Inflammatory macrophage (primary cell): ENCODE measurements at regions not wholly inside any gene's neighbourhood (a gene's known extent, or its start where the extent isn't known, plus 50 kb on each side); places are given as distances from the start of the nearest gene placed in this dataset.
A peak's percentile ranks its signal among the peaks of the same experiment; 100 is the strongest.

ENCODE experiments used
- DNase-seq, 2 donors: peaks; one replicate each; pipeline ENCODE4 v3.0.0-alpha.2; 2020 to 2022

DNA sequence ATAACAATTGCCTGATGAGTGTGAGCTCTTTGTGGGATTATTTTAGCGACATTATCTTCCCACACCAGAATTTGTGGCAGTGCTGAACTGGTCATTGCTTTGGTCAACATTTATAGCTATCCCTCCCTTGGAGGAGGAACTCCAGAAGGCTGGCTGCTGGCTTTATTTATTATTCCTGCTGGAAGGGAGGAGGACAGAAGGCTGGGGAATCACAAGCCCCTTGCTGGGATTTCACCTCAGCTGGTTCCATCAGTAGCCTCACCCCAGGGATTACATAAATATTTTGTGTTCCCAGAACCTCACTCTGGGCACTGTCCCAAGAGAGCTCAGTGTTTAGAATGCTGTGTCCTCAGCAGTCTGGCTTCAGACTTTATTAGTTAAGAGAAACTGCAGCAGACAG is 102.8 kb upstream of the C1orf21 start:
- no peak for DNase-seq

GRCh38 chr1:184284900-184285299 is 101.9 kb upstream of the C1orf21 start:
- no peak for DNase-seq

DNA sequence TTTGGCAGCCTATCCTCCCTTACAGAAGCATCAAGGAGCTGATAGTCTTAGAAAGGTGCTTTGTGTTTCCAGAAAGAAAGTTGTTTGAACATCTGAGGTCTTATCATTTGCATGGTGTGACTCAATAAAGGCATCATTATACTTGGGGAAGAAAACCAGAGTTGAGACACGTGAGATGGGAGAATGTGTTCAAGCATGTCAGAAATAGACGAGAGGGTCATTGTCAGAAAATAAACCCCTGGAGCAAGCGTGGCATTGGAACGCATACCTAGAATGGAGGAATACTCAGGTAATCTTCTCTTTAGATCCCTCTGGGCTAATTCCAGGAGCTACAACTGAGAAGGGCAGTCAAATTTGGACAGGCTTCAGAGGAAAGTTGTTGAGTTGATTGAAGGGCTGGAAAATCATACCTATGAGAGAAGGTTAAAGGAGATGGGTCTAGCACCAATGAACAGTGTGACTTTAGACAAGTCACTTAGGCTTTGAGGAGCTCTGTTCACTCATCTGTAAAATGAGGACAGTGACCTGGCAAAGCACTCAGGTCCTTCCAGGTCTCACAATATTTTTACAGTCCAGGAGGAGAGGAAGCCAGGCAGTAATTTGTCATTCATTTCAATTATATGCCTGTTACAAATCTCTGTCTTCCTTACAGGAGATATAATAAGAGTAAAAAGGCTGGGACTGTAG is 101.3 kb upstream of the C1orf21 start:
- no peak for DNase-seq

GRCh38 chr1:184287001-184287400 is 99.8 kb upstream of the C1orf21 start:
- no peak for DNase-seq

GRCh38 chr1:184289825-184290550 is 96.8 kb upstream of the C1orf21 start:
- DNase-seq, result no peak

- DNase-seq, result no peak
These were observed 95.1 kb upstream of the C1orf21 start for GRCh38 chr1:184291701-184292100.

DNA sequence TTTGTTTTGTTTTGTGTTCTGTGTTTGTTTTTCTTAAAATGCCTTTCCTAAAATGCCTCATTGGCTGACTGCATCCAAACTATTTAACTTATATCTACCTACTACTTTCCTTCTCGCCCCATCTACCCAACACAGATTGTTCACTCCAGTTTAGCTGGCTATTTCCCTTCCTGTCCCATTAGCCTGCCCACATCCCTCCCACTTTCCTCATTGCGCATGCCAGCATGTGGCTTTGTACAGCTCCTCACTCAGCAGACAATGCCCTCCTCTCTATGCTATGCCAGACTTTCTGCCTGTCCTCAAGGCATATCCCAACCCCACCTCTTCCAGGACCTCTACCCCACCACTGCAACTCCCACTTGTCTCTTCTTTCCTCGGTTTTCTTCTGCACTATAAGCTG is 94.7 kb upstream of the C1orf21 start:
- peak; percentile 19 to 50 for DNase-seq

DNA sequence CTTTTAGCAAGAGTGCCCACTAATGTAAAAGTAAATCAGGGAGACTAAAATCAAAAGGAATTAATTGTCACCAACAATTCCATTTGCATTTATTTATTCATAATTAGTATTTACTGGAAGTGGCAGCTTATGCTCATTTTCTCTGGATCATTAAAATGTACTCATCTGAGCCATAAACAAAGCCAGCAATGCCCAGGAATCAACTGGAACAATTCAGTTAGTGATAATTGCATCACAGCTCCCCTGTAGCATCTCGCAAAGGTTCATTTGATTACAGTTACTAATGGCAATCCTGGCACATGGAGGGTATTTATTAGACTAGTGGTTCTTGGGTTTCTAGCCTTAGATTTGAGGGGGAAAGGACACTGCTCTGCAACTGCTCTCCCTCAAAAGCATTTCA is 92.7 kb upstream of the C1orf21 start:
- no peak for DNase-seq

DNA sequence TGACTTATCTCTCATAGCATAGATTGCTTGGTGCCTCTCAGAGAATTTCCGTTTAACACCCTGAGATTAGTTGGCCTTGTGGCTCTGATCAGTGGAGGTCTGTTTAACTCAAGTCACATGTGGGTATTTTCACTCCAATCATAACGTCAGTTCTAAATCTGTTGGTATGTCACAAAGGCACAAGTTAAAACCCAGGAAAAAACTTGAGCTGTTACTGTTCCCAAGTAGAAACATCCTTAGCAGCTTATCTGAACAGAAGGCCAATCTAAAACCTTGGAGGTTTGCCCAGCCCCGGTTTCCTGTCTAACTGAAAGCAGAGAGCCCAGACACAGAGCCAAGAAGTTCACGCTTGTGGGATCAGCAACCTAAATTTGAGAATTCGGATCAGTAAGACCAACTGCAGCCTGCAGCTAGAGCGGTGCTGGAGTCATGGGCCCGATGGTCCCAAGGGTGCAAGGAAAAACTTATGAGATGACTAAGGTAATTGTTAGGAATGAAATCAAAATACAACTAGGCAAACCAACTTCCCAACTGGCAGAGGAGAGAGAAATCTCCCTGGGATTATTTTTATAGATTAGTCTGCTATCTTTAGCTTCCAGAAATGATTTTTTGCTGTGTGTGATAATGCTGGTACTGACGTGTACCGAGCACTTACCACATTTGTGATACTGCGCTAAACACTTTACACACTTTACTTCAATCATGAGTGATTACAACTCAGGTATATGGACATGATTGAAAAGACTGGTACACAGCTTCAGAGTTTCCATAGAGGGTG is 90.2 kb upstream of the C1orf21 start:
- DNase-seq, result no peak

GRCh38 chr1:184297244-184297750 is 89.5 kb upstream of the C1orf21 start:
- DNase-seq, result no peak

DNA sequence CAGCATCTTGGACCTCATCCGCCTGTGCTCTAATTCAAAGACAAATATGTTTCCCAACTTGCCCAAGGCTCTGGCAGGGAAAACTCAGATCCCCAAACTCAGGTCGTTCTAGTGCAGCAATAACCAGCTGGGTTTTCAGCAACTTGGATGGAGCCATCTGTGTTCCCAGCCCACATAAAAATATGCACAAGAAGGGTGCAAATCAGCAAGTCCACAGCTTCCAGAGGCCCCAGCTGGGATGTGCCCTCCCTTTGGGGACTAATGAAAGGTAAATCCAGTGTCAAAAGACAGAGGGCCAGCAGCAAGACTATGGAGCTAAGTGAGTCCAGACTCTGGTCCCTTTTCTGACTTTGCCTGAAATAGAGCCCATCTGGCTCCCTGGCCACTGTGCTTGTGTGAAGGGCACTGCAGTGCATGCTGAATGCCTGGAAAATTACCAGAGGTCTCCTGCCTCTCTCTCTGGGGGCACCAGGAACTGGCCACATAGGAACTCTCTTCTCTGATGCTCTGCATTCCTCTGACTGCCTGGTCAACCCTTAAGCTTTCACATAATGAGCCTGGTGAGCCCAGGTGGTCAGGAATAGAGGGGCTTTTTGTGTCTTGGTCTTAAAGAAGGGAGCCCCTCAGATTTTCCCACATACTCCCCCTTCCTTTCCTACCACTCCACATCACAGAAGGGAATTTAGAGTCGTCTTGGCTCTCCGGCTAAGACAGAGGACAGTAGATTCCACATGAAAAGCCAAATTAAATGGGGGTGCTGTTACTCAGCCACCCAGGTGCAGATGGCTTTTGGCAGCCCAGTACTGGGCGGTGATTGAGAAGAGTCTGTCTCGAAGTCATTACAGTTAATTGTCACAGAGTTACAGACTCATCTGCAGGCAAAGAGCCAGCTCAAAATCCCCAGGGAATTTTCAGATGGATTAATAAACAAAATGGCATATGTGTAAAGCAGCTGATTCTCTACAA is 88.1 kb upstream of the C1orf21 start:
- DNase-seq, result no peak

- no peak for DNase-seq
These were observed 87.4 kb upstream of the C1orf21 start for GRCh38 chr1:184299406-184299790.

GRCh38 chr1:184299796-184300195 is 87.0 kb upstream of the C1orf21 start:
- no peak for DNase-seq

GRCh38 chr1:184300446-184300845 is 86.4 kb upstream of the C1orf21 start:
- no peak for DNase-seq

DNA sequence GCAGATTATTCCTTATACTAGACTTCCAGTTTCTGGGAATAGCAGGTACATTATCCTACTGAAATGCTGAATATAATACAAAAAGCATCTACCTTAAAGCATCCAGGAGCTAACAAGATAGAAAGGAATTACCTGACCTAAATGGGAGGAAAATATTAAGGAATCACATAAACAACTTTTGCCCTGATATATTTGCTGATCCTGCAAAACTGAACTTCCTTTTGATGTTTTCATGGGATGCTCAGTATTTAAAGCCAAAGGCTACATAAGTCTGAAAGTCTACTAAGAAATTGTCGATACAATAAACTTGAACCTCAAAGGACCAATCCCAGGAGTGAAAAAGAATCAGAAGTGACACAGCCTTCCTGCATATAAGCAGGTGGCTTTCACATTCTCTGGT is 85.6 kb upstream of the C1orf21 start:
- DNase-seq, result no peak

DNA sequence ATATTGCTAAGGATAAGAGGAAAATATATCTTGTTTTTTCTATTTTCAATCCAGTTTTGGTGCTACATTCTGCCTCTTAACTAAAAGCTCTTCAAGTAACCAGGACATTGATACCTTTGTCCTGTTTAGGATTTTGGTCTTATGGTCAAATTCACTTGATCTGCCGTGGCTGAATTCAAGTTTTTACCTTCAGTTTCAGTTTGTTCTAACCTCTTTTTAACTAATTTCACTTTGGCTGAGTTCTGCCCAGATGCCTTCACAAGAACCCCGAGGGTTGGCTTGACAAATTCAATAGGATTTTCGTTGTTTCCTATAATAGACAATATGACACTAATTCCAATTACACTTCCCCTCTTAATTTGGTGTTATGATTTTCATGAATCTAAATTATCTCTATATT is 84.5 kb upstream of the C1orf21 start:
- no peak for DNase-seq

DNA sequence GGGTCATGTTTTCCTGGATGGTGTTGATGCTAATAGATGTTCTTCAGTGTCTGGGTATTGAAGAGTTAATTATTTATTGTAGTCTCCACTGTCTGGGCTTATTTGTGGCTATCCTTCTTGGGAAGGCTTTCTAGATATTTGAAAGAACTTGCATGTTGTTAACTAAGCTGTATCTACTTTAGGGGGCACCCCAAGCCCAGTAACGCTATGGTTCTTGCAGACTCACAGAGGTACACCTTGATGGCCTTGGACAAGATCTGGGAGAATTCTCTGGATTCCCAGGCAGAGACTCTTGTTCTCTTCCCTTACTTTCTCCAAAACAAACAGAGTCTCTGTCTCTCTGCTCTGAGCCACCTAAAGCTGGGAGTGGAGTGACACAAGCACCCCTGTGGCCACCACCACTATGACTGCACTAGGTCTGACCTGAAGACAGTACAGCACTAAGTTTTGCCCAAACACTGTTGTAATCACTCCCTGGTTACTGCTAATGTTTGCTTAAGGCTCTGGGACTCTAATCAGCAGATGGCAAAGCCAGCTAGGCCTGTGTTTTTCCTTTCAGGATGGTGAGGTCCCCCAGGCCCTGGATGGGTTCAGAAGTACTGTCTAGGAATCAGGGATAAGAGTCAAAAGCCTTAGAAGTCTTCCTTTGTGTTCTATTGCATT is 76.5 kb upstream of the C1orf21 start:
- DNase-seq, result no peak

DNA sequence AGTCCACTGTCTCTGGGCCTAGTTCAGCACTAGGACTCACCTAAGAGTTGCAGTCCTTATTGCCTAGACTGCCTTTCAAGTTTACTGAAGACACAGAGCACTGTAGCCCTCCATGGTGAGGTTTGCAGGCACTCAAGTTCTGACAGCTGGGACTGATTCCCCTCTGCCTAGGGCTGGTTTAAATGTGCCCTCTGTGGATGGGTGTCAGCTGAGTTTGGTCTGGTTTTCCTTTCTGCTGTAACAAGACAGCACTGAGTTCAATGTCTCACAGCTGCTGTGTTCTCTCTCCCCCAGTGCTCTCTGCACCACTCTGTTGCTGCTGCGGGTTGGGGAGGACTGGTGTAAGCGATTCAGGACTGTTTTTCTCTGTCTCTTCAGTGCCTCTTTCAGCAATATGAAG is 75.2 kb upstream of the C1orf21 start:
- DNase-seq, result no peak

- no peak for DNase-seq
These were observed 71.6 kb upstream of the C1orf21 start for GRCh38 chr1:184315254-184315653.

GRCh38 chr1:184319879-184320278 is 67.0 kb upstream of the C1orf21 start:
- DNase-seq, result no peak

DNA sequence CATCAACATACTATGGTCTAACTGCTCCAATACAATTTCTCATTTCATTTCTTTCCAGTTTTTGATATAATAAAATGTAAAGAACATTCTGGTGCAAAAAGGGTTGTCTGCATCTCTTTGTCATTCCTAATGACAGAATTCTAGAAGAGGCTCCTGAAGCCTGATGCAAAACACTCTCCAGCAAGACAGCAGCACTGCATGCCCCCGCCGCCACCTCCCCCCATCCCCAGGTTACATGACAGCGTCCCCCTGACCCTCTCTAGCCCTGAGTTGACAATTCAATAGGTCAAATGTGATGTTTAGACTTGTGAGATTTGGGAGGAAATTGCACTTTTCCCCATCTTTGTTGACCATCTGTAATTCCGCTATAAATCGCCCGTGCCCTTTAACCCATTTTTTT is 64.6 kb upstream of the C1orf21 start:
- no peak for DNase-seq

- DNase-seq, result no peak
These were observed 61.9 kb upstream of the C1orf21 start for GRCh38 chr1:184324972-184325371.
